SK-N-MC (cell line): ENCODE measurements at regions not wholly inside any gene's neighbourhood (a gene's known extent, or its start where the extent isn't known, plus 50 kb on each side); places are given as distances from the start of the nearest gene placed in this dataset.

Source experiments
- DNase-seq: peaks from one replicate; pipeline ENCODE4 v3.0.0-alpha.2; 2011; ENCODE audit warnings: low read depth, low spot score
- H3K27ac ChIP-seq: fragments of 200-600 bp; sonication (generic); 2 replicates; pipeline ENCODE4 v1.5.1; 2016; ENCODE audit warnings: mixed run types
- H3K36me3 ChIP-seq: fragments of 200-600 bp; sonication (generic); 2 replicates; pipeline ENCODE4 v1.6.1; 2017; ENCODE audit warnings: antibody characterized with exemption, low read length, mixed read lengths; ENCODE audit not compliant: insufficient read depth
- H3K4me3 ChIP-seq: fragments of 200-600 bp; sonication (generic); 2 replicates; pipeline ENCODE4 v1.5.1; 2016
- H3K9ac ChIP-seq: fragments of 200-600 bp; sonication (generic); 2 replicates; pipeline ENCODE4 v1.8.0; 2017; ENCODE audit warnings: mixed run types, mixed read lengths; ENCODE audit not compliant: insufficient read length
- H3K9me3 ChIP-seq: fragments of 200-600 bp; sonication (generic); 2 replicates; pipeline ENCODE4 v1.6.1; 2017; ENCODE audit warnings: low read depth, mild to moderate bottlenecking, antibody characterized with exemption, low read length, moderate library complexity, mixed read lengths
- EZH2 ChIP-seq: fragments of 200-600 bp; sonication (generic); IDR thresholded peaks from one replicate; pipeline ENCODE4 v1.6.1; 2017; ENCODE audit warnings: antibody characterized with exemption
- FOXP2 ChIP-seq: optimal IDR thresholded peaks from 2 replicates; pipeline ENCODE3; 2011; ENCODE audit warnings: mild to moderate bottlenecking, moderate library complexity; ENCODE audit not compliant: insufficient read depth; ENCODE audit errors: extremely low read length, control extremely low read depth
- POLR2AphosphoS5 ChIP-seq: IDR thresholded peaks from 2 replicates; pipeline ENCODE4 v1.6.1; 2012; ENCODE audit warnings: mild to moderate bottlenecking, low read depth, low read length, borderline replicate concordance

DNA sequence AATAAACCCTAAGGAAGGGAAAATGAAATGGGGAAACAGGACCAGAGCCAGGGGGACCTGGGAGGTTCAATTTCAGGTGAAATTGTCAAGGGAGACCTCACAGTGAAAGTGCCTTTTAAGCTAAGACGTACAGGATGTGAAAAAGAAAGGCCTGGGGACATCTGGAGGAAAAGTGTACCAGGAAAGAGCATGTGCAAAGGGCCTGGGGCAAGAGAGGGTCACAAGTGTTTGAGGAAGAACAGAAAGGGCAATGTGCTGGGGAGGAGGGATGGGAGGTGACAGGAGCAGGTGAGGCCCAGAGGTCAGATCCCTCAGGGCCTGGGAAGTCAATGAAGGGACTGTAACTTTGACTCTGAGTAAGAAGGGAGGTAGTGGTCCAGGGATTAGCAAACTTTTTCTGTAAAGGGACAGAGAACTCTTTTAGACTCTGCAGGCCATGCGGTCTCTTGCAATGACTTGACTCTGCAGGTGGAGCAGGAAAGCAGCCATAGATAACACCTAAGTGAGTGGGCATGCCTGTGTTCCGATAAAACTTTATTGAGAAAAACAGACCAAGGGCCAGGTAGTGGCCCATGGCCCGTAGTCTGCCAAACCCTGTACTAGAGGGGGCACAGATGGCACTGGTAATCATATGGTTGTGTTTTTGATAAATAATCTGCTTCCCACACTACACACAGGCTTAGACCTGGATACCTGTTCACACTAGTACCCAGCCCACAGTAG lies 93.8 kb downstream of the LITAF start:
- Histone ChIP-seq H3K4me3 (no peak overlapping the region), H3K9me3 (no peaks in the 10 kb centered on the region), H3K27ac (no peak overlapping the region), H3K9ac (no peak overlapping the region), H3K36me3 (no peaks in the 10 kb centered on the region)
- no peak for TF ChIP-seq FOXP2
- no peak for TF ChIP-seq POLR2AphosphoS5
- TF ChIP-seq EZH2 = no peak
- no peak for DNase-seq

DNA sequence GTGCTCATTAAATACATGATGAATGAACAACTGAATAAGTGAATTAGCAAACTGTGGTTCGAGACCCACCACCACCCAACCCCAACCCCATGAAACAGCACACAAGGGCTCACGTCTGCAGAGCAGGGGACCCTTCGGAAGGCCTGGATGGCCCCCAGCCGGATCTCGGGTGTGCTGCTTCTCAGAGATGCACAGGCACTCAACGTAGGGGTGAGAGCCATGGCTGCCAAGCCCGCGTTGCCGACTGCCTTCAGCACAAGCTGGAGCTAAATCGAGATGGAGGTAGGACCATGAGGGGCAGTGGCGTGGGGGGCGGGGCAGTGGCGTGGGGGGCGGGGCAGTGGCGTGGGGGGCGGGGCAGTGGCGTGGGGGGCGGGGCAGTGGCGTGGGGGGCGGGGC lies 93.2 kb downstream of the LITAF start:
- Histone ChIP-seq H3K9ac (no peak overlapping the region), H3K9me3 (no peaks in the 10 kb centered on the region), H3K4me3 (no peak overlapping the region), H3K36me3 (no peaks in the 10 kb centered on the region), H3K27ac (no peak overlapping the region)
- TF ChIP-seq POLR2AphosphoS5 (no peak), EZH2 (no peak), FOXP2 (no peak)
- no peak for DNase-seq

DNA sequence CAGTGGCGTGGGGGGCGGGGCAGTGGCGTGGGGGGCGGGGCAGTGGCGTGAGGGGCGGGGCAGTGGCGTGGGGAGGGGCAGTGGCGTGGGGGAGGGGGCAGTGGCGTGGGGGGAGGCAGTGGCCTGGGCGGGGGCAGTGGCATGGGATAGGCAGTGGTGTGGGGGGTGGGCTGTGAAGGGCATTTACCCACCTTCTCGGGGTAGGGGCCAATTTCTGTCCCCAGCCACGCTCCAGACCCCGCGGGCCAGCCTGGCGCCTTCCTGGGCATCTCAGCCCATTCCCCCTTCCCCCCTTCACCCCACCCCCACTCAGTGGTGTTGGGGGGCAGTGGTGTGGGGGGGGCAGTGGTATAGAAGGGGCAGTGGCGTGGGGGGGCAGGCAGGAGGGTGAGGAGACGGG lies 92.7 kb downstream of the LITAF start:
- H3K9ac ChIP-seq = no peak overlapping the region
- TF ChIP-seq EZH2 (no peak), POLR2AphosphoS5 (no peak), FOXP2 (no peak)
- H3K36me3 ChIP-seq = no peaks in the 10 kb centered on the region
- no peaks in the 10 kb centered on the region for H3K9me3 ChIP-seq
- no peak overlapping the region for H3K27ac ChIP-seq
- DNase-seq = no peak
- H3K4me3 ChIP-seq = no peak overlapping the region

DNA sequence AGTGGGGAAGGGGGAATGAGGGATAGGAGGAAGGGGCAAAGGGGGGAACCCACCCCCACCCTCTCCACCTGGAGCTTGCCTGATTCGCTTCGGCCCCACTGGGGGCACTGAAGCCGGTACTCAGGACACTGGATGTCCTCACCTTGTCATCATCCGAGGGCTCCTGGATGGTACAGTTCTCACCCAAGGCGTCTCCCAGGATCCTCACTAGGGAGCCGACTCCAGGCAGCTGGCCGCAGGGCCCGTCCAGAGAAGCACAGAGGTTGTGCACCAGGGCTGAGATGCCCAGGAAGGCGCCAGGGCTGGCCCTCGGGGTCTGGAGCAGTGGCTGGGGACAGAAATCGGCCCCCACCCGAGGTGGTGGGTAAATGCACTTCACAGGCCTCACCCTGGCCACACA lies 92.3 kb downstream of the LITAF start:
- DNase-seq = no peak
- Histone ChIP-seq H3K9me3 (no peaks in the 10 kb centered on the region), H3K36me3 (no peaks in the 10 kb centered on the region), H3K9ac (no peak overlapping the region), H3K4me3 (no peak overlapping the region), H3K27ac (no peak overlapping the region)
- TF ChIP-seq POLR2AphosphoS5 (no peak), EZH2 (no peak), FOXP2 (no peak)

DNA sequence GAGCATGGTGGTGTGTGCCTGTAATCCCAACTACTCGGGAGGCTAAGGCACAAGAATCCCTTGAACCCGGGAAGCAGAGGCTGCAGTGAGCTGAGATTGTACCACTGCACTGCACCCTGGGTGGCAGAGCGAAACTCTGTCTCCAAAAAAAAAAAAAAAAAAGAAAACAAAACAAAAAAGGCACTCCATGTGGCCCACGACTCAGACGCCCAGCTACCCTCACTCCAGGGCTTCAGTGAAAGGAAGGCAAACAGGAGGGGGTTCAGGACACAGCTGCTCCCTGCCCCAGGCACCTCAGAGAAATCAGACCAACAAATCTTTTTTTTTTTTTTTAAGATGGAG lies 91.7 kb downstream of the LITAF start:
- Histone ChIP-seq H3K27ac (no peak overlapping the region), H3K9ac (no peak overlapping the region), H3K9me3 (no peaks in the 10 kb centered on the region), H3K4me3 (no peak overlapping the region), H3K36me3 (no peaks in the 10 kb centered on the region)
- DNase-seq = no peak
- no peak for TF ChIP-seq FOXP2
- no peak for TF ChIP-seq POLR2AphosphoS5
- TF ChIP-seq EZH2 = no peak
